GM19463 (cell line): ENCODE measurements at regions not wholly inside any gene's neighbourhood (a gene's known extent, or its start where the extent isn't known, plus 50 kb on each side); places are given as distances from the start of the nearest gene placed in this dataset.

Experiments used
- ATAC-seq: cut with Tn5 transposase; IDR thresholded peaks from one replicate; pipeline ENCODE4 v1.9.1; 2021; ENCODE audit warnings: mild to moderate bottlenecking, moderate library complexity; ENCODE audit not compliant: unreplicated experiment

DNA sequence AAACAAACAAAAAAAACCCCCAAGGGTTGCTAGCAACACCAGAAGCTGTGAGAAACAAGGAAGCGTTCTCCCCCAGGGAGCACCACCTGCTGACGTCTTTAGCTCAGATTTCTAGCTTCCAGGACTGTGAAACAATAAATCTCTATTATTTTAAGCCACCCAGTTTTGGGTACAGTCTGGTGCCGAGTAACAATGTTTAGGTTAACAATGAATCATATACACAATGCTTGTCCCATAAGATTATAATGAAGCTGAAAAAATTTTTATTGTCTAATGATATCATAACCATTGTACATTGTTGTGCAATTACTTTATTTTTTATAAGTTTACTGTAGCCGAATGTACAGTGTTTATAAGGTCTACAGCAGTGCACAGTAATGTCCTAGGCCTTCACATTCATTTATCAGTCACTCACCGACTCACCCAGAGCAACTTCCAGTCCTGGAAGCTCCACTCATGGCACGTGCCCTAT, 72.1 kb upstream of the CAB39 start:
- ATAC-seq: no peak

DNA sequence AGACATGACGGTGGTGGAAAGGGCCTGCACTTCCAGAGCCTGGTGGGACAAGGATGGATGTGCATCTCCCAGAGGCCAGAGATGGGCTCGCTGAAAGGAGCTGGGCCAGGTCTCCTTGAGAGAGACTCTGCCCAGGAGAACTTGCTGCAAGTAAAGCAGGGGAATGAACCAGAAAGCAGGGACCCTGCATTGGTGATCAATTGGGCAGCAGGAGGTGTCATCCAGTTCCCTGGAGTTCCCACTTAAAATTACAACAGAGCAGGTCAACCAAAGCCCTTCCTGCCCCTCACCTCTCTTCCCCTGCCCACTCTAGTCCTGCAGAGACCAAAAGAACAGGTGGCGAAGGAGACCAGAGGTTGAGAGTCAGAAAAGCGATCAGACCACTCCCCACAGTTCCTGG, 69.7 kb upstream of the CAB39 start:
- no peak for ATAC-seq

DNA sequence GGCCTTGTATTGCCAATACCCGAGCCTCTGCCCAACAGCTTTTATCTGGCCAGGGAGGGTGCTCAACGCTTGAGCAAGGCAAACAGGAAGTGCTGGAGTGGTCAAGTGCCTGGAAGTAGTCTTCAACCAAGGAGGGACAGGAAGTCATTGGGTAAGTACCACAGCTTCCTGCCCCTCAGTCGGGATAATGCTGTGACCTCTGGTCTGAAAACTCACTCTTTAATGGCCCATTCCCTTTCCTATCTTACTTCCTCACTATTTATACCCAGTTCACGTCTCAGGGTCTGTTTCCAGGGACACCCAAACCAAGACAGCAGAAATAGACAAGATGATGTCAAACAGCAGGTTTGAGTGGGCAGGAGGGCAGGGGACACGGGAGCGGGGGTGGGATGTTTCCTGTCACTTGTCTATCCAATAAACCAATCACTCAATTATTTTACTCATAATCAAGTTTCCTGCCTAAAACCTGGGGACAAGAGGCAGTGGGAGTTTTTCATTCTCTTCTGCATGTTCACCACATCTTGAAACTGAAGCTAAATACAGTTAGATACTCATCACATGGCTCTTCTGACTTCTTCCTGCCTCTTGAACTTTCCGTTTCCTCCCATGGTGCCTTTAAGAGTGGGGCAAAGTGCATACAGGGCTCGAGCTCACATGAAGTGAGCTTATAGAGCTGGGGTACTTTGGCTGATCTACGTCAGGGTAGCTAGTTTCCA, 68.9 kb upstream of the CAB39 start:
- peak; percentile 78 for ATAC-seq

DNA sequence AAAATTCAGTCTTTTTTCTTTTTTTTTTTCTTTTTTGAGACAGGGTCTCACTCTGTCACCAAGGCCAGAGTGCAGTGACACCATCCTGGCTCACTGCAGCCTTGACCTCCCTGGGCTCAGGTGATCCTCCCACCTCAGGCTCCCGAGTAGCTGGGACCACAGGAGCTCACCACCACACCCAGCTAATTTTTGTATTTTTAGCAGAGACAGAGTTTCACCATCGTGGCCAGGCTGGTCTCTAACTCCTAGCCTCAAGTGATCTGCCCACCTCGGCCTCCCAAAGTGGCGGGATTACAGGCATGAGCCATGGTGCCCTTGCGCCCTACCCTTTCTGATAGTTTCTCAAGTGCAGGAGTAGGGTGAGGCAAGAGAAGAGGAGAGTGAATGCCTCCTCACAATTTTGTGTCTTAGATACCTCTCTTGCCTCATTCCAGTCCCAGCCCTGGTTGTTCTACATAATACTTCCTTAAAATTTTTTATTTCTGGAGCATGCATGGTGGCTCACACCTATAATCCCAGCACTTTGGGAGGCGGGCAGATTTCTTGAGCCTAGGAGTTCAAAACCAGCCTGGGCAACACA, 68.2 kb upstream of the CAB39 start:
- ATAC-seq: no peak

DNA sequence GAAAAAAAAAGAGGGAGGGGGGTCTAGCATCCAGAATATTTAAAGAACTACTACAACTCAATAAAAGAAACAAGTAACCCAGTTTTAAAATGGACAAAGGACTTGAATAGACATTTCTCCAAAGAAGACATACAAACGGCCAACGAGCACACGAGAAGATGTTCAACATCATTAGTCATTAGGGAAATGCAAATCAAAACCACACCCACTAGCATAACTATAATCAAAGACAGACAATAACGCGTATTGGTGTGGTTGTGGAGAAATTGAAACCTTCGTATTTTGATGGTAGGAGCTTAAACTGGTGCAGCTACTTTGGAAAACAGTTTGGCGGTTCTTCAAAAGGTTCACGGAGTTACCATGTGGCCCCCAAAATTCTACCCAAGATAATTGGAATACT, 64.3 kb upstream of the CAB39 start:
- no peak for ATAC-seq

DNA sequence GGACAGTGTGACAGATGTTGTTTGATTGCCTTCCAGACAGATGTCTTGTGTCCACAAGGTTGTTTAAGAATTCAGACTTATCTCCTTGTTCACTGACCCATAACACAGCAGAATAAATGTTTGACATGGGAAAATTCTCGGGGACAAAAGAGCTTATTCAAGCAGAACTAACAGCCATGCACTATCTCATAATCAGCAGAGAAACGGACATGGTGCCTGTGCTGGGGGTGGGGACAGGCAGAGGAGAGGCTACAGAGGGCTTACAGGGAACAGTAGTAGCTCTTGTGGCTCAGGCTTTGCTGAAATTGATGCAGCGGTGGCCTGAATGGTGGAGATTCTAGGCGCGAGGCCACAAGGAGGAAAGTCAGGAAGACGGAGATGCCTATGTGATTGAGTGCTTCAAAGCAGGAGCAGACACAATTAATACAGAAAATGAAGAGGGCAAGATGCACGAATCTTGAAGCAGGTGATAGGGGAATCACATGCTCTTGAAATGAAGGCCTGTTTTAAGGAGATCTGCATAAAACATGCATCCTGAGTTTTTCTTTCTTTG, 62.0 kb upstream of the CAB39 start:
- peak; percentile 97 for ATAC-seq

DNA sequence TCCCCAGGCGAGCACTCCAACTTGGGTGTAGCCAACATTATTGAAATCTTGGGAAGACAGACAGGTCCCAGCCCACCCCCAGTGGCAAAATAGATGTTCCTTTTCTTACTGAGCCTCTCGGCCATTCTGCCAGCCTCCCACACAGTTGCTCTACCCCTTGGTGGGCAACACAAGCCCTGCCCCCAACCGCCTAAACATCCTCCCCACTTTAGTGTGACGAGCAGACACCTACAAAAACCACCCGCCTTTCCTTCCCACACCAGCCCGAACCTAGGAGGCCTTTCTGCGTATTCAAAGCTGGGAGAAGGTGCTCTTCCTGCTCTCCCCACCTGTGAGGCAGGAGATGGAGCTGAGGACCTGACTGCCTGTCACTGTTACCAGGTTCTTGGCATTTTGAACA, 58.6 kb upstream of the CAB39 start:
- ATAC-seq: no peak

DNA sequence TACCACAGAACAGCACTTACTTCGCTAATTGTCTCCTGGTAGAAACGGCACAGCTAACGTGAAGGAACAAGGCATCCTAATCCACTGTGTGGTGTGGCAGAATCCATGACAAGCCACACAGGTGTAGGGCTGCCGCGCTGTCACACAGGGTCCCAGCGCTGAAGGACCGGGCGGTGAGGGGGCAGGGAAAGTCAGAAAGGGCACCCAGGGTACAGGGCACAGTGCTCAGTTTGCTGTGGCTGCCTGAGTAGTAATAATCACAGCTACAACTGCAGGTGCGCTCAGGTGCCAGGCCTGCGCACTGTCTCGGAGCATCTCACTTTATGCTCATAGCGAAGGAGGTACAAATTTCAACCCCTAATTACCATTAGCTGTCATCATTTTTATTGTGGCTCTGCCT, 55.2 kb upstream of the CAB39 start:
- ATAC-seq: no peak

DNA sequence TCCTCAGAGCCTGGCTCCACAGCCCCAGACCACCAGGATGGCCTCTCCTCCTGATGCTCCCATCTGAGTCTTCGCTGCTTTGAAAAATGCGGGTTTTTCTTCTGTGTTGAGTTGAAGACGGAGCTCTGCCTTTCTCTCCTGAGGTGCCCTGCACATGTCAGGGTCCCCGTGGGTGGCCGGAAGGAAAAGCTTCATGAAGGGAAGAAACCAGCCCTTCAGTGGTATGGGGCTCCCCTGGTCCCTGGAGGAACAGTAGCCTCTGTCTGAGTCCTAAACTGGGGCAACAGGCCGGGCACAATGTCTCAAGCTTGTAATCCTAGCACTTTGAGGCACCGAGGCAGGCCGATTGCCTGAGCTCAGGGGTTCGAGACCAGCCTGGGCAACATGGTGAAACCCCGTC, 54.7 kb upstream of the CAB39 start:
- ATAC-seq: no peak

DNA sequence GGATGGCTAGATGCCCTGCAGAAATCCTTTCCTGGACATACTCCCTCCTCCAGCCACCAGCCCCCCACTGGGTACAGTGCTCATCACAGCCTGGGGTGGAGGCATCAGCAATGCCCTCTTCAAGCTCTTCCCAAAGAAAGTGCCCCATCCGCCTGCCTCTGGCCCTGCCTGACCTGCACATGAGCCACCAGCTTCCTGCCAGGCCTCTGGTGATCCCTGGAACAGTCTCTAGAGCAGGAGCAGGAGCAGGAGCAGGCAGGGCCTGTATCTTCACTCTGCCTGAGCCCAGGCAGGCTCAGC, 54.1 kb upstream of the CAB39 start:
- ATAC-seq: no peak

DNA sequence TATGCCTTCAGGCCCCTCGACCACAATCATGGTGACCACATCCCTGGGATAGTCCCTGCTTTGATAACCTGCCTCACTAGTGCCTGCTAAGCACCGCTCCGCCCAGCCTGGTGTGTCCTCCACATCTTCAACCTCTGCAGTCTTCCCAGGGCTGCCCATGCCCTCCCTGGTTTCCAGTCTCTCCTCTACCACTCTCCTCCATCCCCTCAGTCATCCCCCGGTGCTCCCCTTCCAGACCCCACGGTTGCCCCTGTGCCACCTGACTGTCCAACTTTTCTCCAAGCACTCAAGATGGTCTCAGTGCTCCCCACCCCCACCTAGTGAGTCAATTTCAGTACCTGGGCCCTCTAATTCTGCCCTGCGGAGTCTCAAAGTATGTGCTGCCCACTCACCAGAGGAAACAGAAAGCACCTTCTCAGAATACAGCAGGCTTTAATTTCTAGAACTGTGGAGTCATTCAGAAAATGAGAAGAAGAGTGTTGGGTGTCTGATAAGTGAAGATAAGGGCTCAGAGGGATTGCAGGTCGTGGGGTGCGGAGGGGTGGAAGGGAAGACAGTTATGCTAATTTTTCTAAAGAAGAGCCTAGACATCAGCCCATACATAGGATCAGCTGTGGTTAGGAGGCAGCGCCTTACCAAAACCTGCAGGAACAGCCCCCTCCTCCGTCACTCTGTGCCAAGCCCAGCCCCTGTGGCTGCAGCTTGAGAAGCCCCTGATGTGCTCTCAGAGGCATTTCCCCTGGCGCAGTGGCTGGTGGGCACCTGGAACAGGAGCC, 53.6 kb upstream of the CAB39 start:
- ATAC-seq: peak; percentile 48

DNA sequence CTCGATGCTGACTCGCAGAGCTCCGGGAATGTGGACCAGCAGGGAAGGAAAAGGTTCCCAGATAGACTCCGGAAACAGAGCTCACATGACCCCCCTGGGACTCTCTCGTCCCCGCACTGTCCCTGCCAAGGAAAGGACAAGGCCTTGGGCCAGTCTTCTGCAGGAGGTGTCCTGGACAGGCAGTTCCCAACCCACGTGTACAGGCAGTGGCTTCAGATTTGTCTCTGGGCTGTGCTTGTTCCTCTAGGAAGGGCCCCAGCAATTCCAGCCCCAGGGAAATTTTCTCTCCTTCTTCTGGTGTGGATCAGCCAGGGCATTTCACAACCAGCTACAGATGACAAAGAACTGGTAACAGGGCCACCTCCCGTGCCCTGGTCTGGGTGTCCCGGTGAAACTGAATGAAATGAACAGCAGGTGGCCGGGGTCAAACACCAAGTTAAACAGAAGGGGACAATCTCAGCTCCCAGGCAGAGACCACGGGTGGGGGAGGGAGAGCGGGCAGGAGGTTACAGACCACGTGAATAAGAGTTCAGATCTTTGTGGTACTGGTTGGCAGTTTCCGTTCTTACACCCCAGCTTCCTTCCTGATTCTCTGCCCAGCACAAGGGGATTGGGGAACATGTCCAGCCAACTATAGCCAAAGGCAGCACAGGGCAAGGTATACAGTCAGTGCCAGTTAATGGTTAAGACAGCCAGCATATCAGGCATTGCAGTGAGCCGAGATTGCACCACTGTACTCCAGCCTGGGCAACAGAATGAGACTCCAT, 52.2 kb upstream of the CAB39 start:
- ATAC-seq: no peak

DNA sequence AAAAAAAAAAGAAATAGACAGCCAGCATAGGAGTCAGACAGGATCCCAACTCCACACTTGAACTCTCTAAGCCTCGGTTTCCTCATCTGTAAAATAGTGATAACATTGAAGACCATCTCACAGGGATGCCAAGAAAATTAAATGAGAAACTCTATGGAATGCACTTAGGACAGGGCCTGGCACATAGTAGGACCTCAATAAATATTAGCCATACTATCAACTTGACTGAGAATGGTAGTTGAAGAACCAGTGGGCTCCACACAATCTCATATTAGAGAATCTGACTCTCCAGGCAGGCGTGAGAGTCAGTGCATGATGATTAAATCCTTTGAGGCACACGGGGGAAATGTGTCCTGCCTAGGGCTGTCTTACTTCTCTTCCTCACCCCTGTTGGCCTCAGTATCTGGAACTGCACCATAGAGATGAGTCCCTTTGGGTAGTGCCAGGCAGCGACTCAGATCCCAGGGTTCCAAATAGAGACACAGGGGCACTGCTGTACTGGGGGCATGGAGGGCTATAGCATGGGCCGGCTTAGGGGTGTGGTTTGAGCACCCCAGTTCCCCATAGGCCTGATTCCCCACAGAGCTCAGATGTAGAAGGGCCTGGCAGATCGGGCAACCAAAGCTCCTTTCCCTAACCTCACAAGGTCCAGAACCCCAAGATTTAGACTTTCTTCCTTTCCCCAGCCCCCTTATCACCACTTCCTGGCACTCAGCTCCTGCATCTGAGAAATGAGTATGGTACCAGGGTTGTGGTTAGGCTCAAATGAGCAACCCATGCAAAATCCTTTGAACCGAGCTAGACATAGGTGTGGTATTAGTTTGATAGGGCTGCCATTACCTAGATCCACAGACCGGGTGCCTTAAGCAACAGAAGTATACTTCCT, 51.3 kb upstream of the CAB39 start:
- peak; percentile 22 for ATAC-seq
